ENCODE measurements at regions not wholly inside any gene's neighbourhood (a gene's known extent, or its start where the extent isn't known, plus 50 kb on each side); places are given as distances from the start of the nearest gene placed in this dataset.
"Not testable (repeated sequence)": the region's sequence is repeated elsewhere in the genome, so short reads cannot be mapped to it uniquely, and the experiment has no call there.

GRCh38 chr9:81083854-81084512 is 605.4 kb downstream of the TLE1 start:
- no peak for DNase-seq (ENCODE audit: low read depth in 3 of 3, low spot score in 2 of 3)

- DNase-seq (ENCODE audit: low read depth in 3 of 3, low spot score in 2 of 3): no peak
Observed at GRCh38 chr9:81083067-81083466, 606.3 kb downstream of the TLE1 start.

- no peak for DNase-seq (ENCODE audit: low read depth in 3 of 3, low spot score in 2 of 3)
Observed at GRCh38 chr9:81082221-81082620, 607.1 kb downstream of the TLE1 start.

GRCh38 chr9:81080900-81081299 is 608.4 kb downstream of the TLE1 start:
- no peak for DNase-seq (ENCODE audit: low read depth in 3 of 3, low spot score in 2 of 3)

- DNase-seq (ENCODE audit: low read depth in 3 of 3, low spot score in 2 of 3): no peak
Observed at GRCh38 chr9:81080185-81080584, 609.2 kb downstream of the TLE1 start.

GRCh38 chr9:81079055-81079454 is 610.3 kb downstream of the TLE1 start:
- DNase-seq (ENCODE audit: low read depth in 3 of 3, low spot score in 2 of 3): no peak

GRCh38 chr9:81078555-81078954 is 610.8 kb downstream of the TLE1 start:
- DNase-seq (ENCODE audit: low read depth in 3 of 3, low spot score in 2 of 3): no peak

GRCh38 chr9:81077572-81077971 is 611.8 kb downstream of the TLE1 start:
- DNase-seq (ENCODE audit: low read depth in 3 of 3, low spot score in 2 of 3): no peak

- DNase-seq (ENCODE audit: low read depth in 3 of 3, low spot score in 2 of 3): no peak
Observed at GRCh38 chr9:81076131-81076530, 613.2 kb downstream of the TLE1 start.

GRCh38 chr9:81074221-81074620 is 615.1 kb downstream of the TLE1 start:
- no peak for DNase-seq (ENCODE audit: low read depth in 3 of 3, low spot score in 2 of 3)

GRCh38 chr9:81073821-81074220 is 615.5 kb downstream of the TLE1 start:
- DNase-seq (ENCODE audit: low read depth in 3 of 3, low spot score in 2 of 3): no peak

- DNase-seq (ENCODE audit: low read depth in 3 of 3, low spot score in 2 of 3): no peak
Observed at GRCh38 chr9:81072758-81073157, 616.6 kb downstream of the TLE1 start.

GRCh38 chr9:81071108-81071507 is 618.2 kb downstream of the TLE1 start:
- no peak for DNase-seq (ENCODE audit: low read depth in 3 of 3, low spot score in 2 of 3)

- no peak for DNase-seq (ENCODE audit: low read depth in 3 of 3, low spot score in 2 of 3)
Observed at GRCh38 chr9:81070689-81071088, 618.7 kb downstream of the TLE1 start.

GRCh38 chr9:81069923-81070322 is 619.4 kb downstream of the TLE1 start:
- no peak for DNase-seq (ENCODE audit: low read depth in 3 of 3, low spot score in 2 of 3)

- DNase-seq (ENCODE audit: low read depth in 3 of 3, low spot score in 2 of 3): no peak
Observed at GRCh38 chr9:81069038-81069795, 620.1 kb downstream of the TLE1 start.

- DNase-seq (ENCODE audit: low read depth in 3 of 3, low spot score in 2 of 3): not testable (repeated sequence)
Observed at GRCh38 chr9:81062995-81063394, 626.4 kb downstream of the TLE1 start.

GRCh38 chr9:81058782-81059181 is 630.6 kb downstream of the TLE1 start:
- no peak for DNase-seq (ENCODE audit: low read depth in 3 of 3, low spot score in 2 of 3)

GRCh38 chr9:81053298-81054025 is 635.9 kb downstream of the TLE1 start:
- DNase-seq (ENCODE audit: low read depth in 3 of 3, low spot score in 2 of 3): no peak

GRCh38 chr9:81052846-81053245 is 636.5 kb downstream of the TLE1 start:
- no peak for DNase-seq (ENCODE audit: low read depth in 3 of 3, low spot score in 2 of 3)

- no peak for DNase-seq (ENCODE audit: low read depth in 3 of 3, low spot score in 2 of 3)
Observed at GRCh38 chr9:81047280-81047679, 642.1 kb downstream of the TLE1 start.

- no peak for DNase-seq (ENCODE audit: low read depth in 3 of 3, low spot score in 2 of 3)
Observed at GRCh38 chr9:81045658-81046057, 643.7 kb downstream of the TLE1 start.
